ENCODE measurements at regions not wholly inside any gene's neighbourhood (a gene's known extent, or its start where the extent isn't known, plus 50 kb on each side); places are given as distances from the start of the nearest gene placed in this dataset.

DNA sequence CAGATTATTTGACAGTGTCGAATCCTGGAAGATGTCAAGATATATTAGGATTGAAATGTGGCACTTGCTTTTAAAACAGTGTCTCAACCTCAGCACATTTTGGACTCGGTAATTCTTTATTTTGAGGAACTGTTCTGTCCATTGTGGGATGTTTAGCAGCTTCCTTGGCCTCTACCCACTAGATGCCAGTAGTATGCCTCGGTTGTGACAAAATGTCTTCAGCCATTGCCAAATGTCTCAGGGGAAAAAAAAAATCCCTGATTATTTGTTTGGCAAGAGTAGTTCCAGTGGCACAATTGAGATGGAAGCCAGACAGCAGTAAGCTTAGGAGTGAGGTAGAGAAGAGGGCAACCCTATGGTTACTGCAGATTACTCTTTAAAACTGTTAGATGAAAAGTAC lies 694.5 kb upstream of the RIOK2 start:
- no peaks in the 10 kb centered on the region for H3K27me3 ChIP-seq

DNA sequence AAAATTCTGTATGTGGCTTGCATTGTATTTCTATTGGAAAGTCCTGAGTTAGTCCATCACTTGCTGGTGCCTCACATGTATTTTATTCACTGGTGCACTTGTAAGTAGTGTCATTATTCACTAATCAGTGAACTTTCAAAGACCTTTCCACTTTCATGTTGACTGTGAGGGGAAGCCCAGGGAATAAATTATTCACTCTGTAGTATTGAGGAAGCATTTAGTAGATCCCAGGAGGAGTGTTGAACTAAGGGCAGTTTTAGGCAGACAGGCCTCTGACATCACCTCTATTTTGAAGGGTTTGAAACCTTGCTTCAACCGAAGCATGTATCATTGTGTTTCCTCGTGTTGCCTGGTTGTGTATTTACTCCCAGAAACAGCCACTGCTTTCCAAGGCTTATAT lies 705.4 kb upstream of the RIOK2 start:
- Histone ChIP-seq H3K4me3 (no peak overlapping the region), H3K9me3 (peaks cover 0 to 9% of the 10 kb centered on the region in 2 donors), H3K27ac (no peak overlapping the region), H3K4me1 (no peaks in the 10 kb centered on the region), H3K27me3 (no peaks in the 10 kb centered on the region), H3K36me3 (no peaks in the 10 kb centered on the region)
- TF ChIP-seq POLR2A (IDR thresholded peaks at IDR 0.05) = no peak
- DNase-seq (ENCODE audit: low spot score in 2 of 2) = no peak
- intact Hi-C loops (cut with DNase I; ENCODE audit: low total_unique reads) = no loop called here

More for the DNA sequence above, 694.5 kb upstream of the RIOK2 start:
- TF ChIP-seq, protein P1, sequence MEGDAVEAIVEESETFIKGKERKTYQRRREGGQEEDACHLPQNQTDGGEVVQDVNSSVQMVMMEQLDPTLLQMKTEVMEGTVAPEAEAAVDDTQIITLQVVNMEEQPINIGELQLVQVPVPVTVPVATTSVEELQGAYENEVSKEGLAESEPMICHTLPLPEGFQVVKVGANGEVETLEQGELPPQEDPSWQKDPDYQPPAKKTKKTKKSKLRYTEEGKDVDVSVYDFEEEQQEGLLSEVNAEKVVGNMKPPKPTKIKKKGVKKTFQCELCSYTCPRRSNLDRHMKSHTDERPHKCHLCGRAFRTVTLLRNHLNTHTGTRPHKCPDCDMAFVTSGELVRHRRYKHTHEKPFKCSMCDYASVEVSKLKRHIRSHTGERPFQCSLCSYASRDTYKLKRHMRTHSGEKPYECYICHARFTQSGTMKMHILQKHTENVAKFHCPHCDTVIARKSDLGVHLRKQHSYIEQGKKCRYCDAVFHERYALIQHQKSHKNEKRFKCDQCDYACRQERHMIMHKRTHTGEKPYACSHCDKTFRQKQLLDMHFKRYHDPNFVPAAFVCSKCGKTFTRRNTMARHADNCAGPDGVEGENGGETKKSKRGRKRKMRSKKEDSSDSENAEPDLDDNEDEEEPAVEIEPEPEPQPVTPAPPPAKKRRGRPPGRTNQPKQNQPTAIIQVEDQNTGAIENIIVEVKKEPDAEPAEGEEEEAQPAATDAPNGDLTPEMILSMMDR (IDR thresholded peaks at IDR 0.05) = no peak
- TF ChIP-seq POLR2A (IDR thresholded peaks at IDR 0.05) (no peak), POLR2AphosphoS5 (IDR thresholded peaks at IDR 0.05) (no peak)
- H3K36me3 ChIP-seq = no peaks in the 10 kb centered on the region
- H3K27ac ChIP-seq = no peak overlapping the region
- intact Hi-C loops (cut with DNase I; ENCODE audit: low total_unique reads) = no loop called here
- no peaks in the 10 kb centered on the region for H3K4me1 ChIP-seq
- H3K9me3 ChIP-seq = no peaks in the 10 kb centered on the region
- no peak for DNase-seq (ENCODE audit: low spot score in 2 of 2)
- no peak overlapping the region for H3K4me3 ChIP-seq

DNA sequence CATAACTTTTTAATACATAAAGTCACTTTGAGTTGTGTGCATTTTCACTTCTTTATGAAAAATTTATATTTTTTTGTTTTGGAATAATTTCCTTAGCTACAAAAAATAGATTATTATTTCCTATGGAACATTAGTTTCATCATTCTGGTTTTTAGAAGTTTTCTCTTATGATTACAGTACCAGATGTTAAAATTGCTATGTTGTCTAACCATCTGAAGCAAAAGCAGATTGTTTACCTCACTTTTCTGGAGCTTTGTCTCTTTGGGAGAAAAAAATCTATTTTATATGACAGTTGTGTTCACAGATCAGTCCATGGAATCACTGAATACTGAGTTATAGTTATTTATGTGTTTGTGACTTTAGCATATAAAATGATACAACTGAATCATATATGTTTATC lies 708.9 kb upstream of the RIOK2 start:
- H3K9me3 ChIP-seq = peaks cover 0 to 9% of the 10 kb centered on the region in 2 donors
- no peak for DNase-seq (ENCODE audit: low spot score in 2 of 2)
- H3K4me1 ChIP-seq = no peaks in the 10 kb centered on the region
- H3K4me3 ChIP-seq = no peak overlapping the region
- intact Hi-C loops (cut with DNase I; ENCODE audit: low total_unique reads) = no loop called here
- H3K27me3 ChIP-seq = no peaks in the 10 kb centered on the region
- H3K27ac ChIP-seq = no peak overlapping the region
- TF ChIP-seq, protein P1 (IDR thresholded peaks at IDR 0.05) = no peak
- TF ChIP-seq POLR2AphosphoS5 (IDR thresholded peaks at IDR 0.05) (no peak), POLR2A (IDR thresholded peaks at IDR 0.05) (no peak)
- H3K36me3 ChIP-seq = no peaks in the 10 kb centered on the region

DNA sequence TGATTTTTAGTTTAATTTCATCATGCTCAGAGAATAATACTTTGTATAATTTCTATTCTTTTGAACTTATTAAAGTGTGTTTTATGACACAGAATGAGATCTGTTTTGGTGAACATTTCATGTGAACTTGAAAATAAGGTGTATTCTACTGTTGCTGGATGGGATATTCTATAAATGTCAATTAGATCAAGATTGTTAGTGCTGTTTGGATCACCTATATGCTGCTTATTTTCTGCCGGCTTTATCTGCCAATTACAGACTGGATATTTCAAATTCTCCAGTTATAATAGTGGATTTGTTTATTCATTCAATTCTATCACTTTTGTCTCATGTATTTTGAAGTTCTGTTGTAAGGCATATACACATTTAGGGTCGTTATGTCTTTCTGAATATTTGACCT lies 720.7 kb upstream of the RIOK2 start:
- H3K4me3 ChIP-seq = no peak overlapping the region

DNA sequence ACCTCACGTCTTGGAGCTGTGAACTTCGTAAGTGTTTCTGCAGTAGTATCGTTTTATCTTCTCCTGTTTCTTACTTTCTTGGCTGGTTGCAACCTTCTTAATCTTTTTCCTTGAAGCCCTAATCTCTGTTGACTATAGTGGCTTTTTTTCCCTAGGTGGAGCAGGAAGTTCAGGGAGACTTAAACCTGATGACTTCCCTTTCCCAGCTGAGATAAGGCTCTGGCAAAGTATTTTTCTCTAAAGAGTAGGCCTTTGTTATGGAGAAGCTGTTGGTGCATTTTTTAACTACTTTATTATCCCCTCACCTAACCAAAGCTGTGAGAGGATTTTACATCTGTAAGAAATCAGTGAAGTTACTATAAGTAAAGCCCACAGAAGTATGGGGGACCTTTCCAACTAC lies 723.1 kb upstream of the RIOK2 start:
- Histone ChIP-seq H3K9me3 (peaks cover 9 to 27% of the 10 kb centered on the region in 2 donors), H3K4me1 (no peaks in the 10 kb centered on the region), H3K36me3 (no peaks in the 10 kb centered on the region), H3K27ac (no peak overlapping the region), H3K27me3 (no peaks in the 10 kb centered on the region), H3K4me3 (no peak overlapping the region)
- intact Hi-C loops (cut with DNase I; ENCODE audit: low total_unique reads) = no loop called here
- DNase-seq (ENCODE audit: low spot score in 2 of 2) = no peak
- TF ChIP-seq POLR2A (IDR thresholded peaks at IDR 0.05) (no peak), POLR2AphosphoS5 (IDR thresholded peaks at IDR 0.05) (no peak)
- TF ChIP-seq, protein P1 (IDR thresholded peaks at IDR 0.05) = no peak

More for the DNA sequence above, 720.7 kb upstream of the RIOK2 start:
- H3K27ac ChIP-seq = no peak overlapping the region
- H3K36me3 ChIP-seq = no peaks in the 10 kb centered on the region
- peaks cover 9 to 33% of the 10 kb centered on the region in 2 donors for H3K9me3 ChIP-seq
- TF ChIP-seq POLR2A (IDR thresholded peaks at IDR 0.05) (no peak), POLR2AphosphoS5 (IDR thresholded peaks at IDR 0.05) (no peak)
- DNase-seq (ENCODE audit: low spot score in 2 of 2) = no peak
- intact Hi-C loops (cut with DNase I; ENCODE audit: low total_unique reads) = no loop called here
- no peaks in the 10 kb centered on the region for H3K4me1 ChIP-seq
- no peaks in the 10 kb centered on the region for H3K27me3 ChIP-seq

DNA sequence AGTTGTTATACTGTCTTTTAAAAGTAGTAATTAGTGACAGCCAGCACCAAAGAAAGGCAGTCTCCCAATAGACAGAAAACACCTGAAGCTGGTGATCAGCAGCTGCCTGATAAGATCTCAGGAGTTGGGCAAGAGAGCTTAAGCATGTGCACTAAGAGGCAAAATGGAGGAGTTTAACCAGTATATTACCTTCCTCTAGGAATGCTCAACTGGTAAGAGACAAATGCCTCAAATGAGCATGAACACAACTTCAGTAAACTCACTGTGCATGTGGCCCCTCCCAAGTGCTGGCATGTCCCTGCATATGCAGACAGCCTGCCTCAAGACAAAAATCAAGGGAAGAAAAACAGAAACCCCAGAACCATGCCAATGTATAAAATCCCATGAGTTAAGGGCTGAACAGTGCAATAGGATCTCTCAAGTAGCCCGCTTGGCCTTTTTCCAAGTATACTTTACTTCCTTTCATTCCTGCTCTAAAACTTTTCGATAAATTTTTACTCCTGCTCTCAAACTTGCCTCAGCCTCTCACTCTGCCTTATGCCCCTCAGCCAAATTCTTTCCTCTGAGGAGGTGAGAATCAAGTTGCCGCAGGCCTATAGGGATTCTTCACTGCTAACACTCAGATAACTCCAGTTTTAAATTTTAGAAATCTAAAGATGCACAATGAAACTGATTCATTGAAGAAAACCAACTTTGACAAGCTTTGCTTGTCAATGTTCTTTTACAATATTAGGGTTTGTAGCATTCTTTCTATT lies 724.8 kb upstream of the RIOK2 start:
- TF ChIP-seq POLR2AphosphoS5 (IDR thresholded peaks at IDR 0.05) (no peak), POLR2A (IDR thresholded peaks at IDR 0.05) (no peak)
- TF ChIP-seq, protein P1 (IDR thresholded peaks at IDR 0.05) = no peak
- intact Hi-C loops (cut with DNase I; ENCODE audit: low total_unique reads) = no loop called here
- Histone ChIP-seq H3K4me1 (no peaks in the 10 kb centered on the region), H3K4me3 (no peak overlapping the region), H3K36me3 (no peaks in the 10 kb centered on the region), H3K27ac (no peak overlapping the region), H3K27me3 (no peaks in the 10 kb centered on the region), H3K9me3 (peaks cover 4 to 27% of the 10 kb centered on the region in 2 donors)
- DNase-seq (ENCODE audit: low spot score in 2 of 2) = no peak
